ENCODE measurements at regions not wholly inside any gene's neighbourhood (a gene's known extent, or its start where the extent isn't known, plus 50 kb on each side); places are given as distances from the start of the nearest gene placed in this dataset.

- FAIRE-seq, result no peak
These were observed 64.8 kb upstream of the GALNT5 start for GRCh38 chr2:157192445-157193423.

- no peak for FAIRE-seq
These were observed 64.0 kb upstream of the GALNT5 start for GRCh38 chr2:157193461-157193860.

DNA sequence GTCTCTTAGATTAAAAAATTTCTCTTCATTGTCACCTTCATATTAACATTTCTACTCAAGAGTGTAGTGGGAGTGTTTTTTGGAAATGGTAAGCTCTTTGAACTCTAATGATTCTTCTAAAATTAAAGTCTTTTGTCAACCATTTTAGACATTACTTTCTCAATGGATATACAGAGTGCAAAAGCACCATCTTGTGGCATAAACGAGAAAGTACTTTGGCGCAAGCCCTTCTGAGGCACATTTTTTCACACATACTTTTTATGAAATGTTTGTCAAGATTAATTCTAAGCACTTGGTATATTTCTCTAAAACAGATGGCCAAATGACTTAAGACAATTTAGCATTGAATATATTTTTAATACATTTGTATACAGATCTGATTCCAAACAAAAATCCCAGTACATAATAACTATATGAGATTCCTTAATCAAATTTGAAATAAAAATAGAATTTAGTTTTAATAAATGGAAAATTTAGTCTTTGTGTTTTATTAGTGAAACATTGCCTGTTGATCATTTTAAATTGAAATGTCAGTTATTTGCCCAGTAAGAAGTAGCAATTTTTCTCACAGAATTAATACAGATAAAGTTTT is 63.3 kb upstream of the GALNT5 start:
- FAIRE-seq, result peak; percentile 97

GRCh38 chr2:157194844-157195243 is 62.7 kb upstream of the GALNT5 start:
- FAIRE-seq, result no peak

GRCh38 chr2:157196956-157197355 is 60.5 kb upstream of the GALNT5 start:
- no peak for FAIRE-seq

DNA sequence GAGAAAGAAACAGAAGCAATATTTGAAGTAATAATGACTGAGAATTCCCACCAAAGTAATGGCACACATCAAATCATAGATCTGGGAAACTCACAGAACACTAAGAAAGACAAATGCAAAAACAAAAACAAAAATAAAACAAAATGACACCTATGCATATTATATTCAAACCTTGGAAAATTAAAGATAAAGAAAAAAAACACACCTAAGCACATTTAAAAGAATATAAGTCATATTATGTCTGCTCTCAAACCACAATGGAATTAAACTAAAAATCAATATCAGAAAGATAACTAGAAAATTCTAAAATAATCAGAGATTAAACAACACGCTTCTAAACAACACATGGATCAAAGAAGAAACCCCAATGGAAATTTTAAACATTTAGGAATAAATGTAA is 59.7 kb upstream of the GALNT5 start:
- FAIRE-seq, result no peak

DNA sequence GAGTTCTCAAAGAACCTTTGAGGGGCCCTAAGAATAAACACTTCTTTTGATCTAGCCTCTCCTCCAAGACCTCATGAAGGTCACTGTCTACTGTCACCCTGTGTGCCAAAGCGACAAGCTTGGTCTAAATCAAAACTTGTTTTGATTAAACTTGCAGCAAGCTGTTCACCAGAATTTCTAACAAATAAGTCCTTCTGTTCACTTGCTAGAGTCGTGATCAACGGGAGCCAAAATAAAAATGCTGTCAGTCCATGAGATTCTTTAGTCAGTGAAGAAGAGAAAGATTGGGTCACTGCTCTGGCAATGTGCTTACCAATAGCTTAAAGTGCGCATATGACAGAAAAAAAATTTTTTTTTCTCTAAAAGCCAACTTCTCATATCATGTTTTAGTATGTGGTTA is 53.9 kb upstream of the GALNT5 start:
- no peak for FAIRE-seq

DNA sequence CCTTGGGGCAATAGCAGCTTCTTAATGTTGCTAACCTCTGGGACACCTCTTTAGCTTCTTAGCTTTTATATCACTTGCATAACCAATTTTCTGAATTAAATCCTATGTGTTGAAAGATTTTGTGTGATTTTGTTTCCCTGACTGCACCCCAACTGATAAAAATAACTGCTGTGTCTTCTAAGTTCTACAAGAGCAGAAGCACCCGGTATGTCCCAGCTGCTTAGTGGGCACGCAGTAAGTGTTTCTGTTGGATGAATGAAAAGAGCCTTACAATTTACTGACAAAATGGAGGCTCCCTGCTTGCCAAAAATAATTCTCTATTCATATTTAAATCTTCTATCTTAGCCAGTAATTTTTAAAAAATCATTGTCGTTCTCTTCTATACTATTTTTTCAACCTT is 53.1 kb upstream of the GALNT5 start:
- FAIRE-seq, result no peak

- FAIRE-seq, result no peak
These were observed 50.6 kb upstream of the GALNT5 start for GRCh38 chr2:157206916-157207315.

All from endometrium (tissue), 2 donors.